AG04449 (cell line): ENCODE measurements at regions not wholly inside any gene's neighbourhood (a gene's known extent, or its start where the extent isn't known, plus 50 kb on each side); places are given as distances from the start of the nearest gene placed in this dataset.

ENCODE experiments used
- CTCF ChIA-PET: fragments of 350-600 bp; formaldehyde crosslinking; extraction: SDS; loops from one replicate; lab custom pipeline; 2021; ENCODE audit warnings: antibody characterized with exemption; lab: Yijun Ruan, JAX
- POLR2A ChIA-PET: fragments of 400-600, 350-600 bp; formaldehyde crosslinking; extraction: SDS; loops from one replicate; lab custom pipeline; 2020; ENCODE audit warnings: antibody characterized with exemption, inconsistent platforms; lab: Yijun Ruan, JAX
- DNase-seq: peaks from one replicate; pipeline ENCODE4 v3.0.0-alpha.2; 2010; ENCODE audit warnings: low read depth, low spot score
- H3K4me3 ChIP-seq: 2 replicates; pipeline ENCODE4 v1.5.1; 2011; ENCODE audit warnings: low read depth, mild to moderate bottlenecking, control low read depth, low read length
- CTCF ChIP-seq: IDR thresholded peaks from one replicate; pipeline ENCODE4 v1.5.1; 2011; ENCODE audit warnings: mild to moderate bottlenecking, moderate library complexity, low read length, control low read depth, inconsistent platforms; ENCODE audit not compliant: insufficient read depth; ENCODE audit errors: missing control alignments

GRCh38 chr9:19641046-19641445 is 147.8 kb downstream of the SLC24A2 start:
- POLR2A ChIA-PET = no interaction called here
- no peak for DNase-seq
- no peak overlapping the region for H3K4me3 ChIP-seq
- CTCF ChIA-PET = interaction anchor here (0.8 kb wide), 1 partner anchor 170 kb away, joined by 3 read pairs; no protein-coding TSS in a partner anchor
- no peak for TF ChIP-seq CTCF

- DNase-seq = no peak
- TF ChIP-seq CTCF = no peak
- POLR2A ChIA-PET = no interaction called here
- H3K4me3 ChIP-seq = no peak overlapping the region
- CTCF ChIA-PET = no interaction called here
These were observed 148.8 kb downstream of the SLC24A2 start for GRCh38 chr9:19640014-19640413.

- no peak for TF ChIP-seq CTCF
- CTCF ChIA-PET = interaction anchor here (0.8 kb wide), 1 partner anchor 166 kb away, joined by 3 read pairs; no protein-coding TSS in a partner anchor
- POLR2A ChIA-PET = no interaction called here
- H3K4me3 ChIP-seq = no peak overlapping the region
- no peak for DNase-seq
These were observed 151.8 kb downstream of the SLC24A2 start for GRCh38 chr9:19637084-19637483.

GRCh38 chr9:19634881-19635280 is 154.0 kb downstream of the SLC24A2 start:
- POLR2A ChIA-PET = no interaction called here

GRCh38 chr9:19631181-19631580 is 157.7 kb downstream of the SLC24A2 start:
- POLR2A ChIA-PET = no interaction called here
- CTCF ChIA-PET = no interaction called here
- no peak for TF ChIP-seq CTCF
- no peak for DNase-seq
- H3K4me3 ChIP-seq = no peak overlapping the region

More at GRCh38 chr9:19634881-19635280, 154.0 kb downstream of the SLC24A2 start:
- H3K4me3 ChIP-seq = no peak overlapping the region
- no peak for DNase-seq
- CTCF ChIA-PET = no interaction called here
- TF ChIP-seq CTCF = no peak

- CTCF ChIA-PET = no interaction called here
- DNase-seq = no peak
- POLR2A ChIA-PET = no interaction called here
- H3K4me3 ChIP-seq = no peak overlapping the region
- TF ChIP-seq CTCF = no peak
These were observed 158.1 kb downstream of the SLC24A2 start for GRCh38 chr9:19630760-19631159.
